ENCODE measurements at regions not wholly inside any gene's neighbourhood (a gene's known extent, or its start where the extent isn't known, plus 50 kb on each side); places are given as distances from the start of the nearest gene placed in this dataset.
"Not testable (repeated sequence)": the region's sequence is repeated elsewhere in the genome, so short reads cannot be mapped to it uniquely, and the experiment has no call there.

DNA sequence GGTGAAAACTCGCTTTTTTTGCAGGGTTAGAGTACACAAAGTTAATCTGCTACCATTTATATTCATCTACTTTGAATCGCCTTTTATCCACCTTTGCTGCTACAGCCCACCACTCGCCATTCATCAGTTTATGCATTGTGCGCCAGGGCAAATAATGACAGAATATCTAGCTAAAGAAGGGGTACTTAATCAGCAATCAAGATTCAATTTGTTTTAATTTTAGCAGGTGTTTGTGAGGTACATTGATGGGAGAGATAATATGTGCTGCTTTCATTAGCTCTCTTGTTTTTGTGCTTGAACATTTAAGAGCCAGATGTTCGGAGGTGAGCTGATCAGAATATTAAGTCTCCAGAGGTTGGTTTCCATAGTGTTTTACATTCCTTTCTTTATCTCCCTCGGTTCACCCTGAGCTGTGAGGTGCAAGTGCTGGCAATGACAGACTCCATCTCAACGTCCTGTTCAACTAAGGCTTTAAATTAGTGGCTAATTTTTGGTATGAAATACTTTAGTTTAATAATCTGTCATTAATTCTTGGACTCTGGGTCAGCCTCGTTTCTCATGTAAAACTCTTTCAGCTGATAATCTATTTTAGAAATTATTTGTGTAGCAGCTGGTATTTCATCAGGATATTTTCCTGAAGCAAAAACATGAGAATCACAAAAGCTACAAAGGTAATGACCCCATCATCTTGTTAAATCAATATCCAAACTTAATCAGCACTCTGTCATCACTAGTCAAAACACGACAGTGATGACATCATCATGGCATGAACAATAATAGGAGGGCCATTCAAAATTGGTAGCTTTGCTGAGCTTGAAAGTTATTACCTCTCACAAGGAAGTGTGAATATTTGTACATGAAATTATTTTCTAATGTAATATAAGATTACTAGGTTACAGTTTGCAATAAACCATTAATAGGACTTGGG lies 479.9 kb upstream of the FANCL start:
- DNase-seq, result no peak

DNA sequence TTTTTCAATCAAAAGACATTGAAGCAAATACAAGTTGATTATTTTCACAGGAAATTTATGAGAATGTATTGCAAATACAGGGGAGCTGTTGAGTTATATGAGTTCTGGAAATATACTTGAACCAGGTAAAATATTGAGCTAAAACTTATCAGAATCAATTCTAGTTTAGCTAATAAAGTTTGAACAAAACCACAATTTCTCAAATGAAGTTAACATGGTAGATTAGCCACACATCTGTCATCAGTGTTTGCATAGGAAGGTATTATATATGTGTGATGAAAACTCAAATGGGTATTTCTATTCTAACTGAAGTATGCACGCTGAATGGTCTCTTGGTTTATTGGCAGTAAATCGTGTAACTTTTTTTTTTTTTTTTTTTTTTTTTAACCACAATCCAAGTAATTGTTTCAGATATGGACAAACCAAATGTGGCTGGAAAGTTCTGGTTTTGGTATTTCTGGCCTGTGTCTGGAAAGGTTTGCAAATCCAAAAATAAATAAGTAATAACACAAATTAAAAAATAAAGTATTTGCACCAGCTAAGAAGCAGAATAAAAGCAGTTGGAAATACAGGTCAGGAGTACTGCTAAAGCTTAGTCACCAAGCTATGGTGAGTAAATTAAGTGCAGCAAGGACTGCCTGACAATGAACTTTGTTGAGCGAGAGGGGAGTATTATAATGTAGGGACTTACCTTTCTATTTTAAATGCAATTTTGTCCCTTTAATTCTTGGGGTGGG lies 479.1 kb upstream of the FANCL start:
- DNase-seq, result no peak

DNA sequence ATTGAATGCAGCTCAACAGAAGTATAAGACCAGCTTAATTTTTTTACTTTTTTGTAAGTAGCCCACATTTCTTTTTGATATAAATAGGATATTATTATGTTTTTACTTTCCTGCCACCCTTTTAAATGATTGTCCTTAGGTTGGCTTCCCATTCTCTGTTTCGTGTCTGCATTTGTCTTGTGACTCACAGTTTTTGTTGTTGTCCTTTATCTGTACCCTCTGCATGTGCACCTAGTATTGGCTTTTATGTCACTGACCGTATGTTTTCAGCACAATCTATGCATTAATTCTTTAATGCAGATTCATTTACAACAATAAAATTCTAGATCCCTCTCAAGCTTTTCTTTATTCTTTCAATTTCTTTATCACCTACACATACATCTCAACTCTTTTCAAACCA lies 474.2 kb upstream of the FANCL start:
- DNase-seq, result no peak

DNA sequence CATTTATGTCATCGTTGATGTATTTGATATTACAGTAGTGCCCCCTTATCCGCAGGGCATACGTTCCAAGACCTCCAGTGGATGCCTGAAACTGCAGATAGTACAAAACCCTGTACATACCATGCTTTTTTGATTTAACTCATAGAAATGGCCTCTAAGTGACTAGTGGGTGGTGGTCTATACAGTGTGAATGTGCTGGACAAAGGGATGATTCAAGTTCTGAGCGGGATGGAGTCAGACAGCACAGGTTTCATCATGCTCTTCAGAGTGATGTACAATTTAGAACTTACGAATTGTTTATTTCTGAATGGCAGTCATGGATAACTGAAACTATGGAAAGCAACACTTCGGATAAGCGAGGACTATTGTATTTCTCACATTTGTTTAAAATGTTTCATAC lies 473.1 kb upstream of the FANCL start:
- DNase-seq, result no peak

DNA sequence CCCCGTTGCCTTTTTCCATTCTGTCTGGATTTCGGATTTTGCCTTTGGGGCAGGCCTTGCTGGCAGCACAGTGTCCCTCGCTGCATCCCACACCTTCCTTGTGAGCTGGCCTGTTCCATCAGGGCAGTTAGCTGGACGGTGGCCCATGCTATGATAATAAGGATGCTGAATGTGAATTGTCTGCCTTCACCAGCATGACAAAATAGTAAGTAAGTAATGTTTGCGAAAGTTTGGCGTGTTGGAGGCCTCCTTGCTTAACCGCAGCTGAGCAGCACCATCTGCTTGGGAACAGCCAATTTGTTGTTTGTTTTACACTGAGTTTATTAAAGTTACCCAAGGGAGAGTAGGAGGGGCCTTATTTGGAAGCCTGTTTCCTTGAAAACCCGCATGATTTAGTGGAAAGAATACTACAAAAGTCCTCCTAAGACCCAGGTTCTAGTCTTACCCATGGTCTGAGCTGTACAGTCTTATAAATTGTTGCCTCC lies 469.7 kb upstream of the FANCL start:
- no peak for DNase-seq

DNA sequence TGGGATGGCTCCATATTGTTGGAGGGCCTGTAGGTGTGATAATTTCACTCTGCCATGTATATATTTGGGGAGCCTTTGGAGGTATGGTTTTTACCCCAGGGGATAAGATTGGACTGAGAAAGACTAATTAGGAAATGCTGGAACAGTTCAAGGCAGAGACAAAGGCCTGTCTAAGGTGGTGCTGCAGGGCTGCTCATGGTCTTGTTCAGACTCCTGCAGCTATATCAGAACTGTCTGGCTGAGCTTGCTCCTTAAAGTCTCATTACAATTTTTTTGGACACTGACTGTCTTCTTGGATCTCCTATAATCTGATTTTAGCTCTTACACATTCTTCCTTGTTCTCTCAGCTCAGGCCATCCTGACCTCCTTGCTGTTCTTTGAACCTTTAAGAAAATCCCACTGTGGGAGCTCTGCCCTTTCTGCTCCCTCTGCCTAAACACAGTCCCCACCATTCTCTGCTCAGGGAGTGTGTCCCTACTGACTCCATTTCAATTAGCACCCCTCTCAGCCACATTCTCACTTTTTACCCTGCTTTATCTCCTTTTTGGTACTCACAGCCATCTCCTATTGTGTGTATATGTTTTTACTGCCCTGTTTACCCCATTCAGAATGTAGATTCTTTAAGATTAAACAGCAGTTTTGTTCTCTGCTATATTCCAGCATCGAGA lies 468.7 kb upstream of the FANCL start:
- DNase-seq, result no peak

DNA sequence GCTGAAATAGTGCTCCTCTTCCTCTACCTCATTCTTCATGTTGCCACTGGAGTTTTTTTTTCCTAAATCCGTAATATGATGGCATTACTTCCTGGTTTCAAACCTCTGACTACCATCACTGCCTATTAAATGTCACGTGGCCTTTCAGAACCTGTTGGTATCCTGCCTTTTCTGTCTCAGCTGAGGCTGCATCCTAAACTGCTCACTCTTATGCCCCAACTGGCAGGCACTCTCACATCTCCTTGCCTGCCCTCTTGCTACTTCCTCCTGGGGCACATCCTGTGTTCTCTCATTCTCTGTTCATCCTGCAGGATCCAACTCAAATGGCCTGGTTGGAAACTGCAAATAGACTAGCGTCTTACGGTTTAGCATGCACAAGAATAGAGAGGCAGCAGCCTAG lies 468.1 kb upstream of the FANCL start:
- no peak for DNase-seq

DNA sequence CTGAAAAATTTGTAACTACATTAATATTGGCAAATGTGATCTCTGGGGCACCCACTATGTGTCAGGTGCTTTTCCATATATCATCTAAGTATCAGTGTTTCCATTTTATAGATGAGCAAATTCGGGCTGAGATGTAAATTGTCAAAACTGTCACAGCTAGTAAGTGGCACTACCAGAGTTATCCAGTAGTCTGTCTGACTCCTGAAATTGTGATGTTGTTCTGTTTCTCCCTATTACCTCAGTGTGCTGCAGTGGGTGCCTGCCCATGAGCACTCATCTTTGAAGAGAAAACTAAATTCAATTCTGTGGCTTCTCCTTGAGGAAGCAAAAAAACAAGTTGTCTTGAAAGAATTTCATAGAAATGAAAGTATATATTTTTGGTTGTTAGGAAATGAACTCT lies 467.4 kb upstream of the FANCL start:
- DNase-seq, result no peak

DNA sequence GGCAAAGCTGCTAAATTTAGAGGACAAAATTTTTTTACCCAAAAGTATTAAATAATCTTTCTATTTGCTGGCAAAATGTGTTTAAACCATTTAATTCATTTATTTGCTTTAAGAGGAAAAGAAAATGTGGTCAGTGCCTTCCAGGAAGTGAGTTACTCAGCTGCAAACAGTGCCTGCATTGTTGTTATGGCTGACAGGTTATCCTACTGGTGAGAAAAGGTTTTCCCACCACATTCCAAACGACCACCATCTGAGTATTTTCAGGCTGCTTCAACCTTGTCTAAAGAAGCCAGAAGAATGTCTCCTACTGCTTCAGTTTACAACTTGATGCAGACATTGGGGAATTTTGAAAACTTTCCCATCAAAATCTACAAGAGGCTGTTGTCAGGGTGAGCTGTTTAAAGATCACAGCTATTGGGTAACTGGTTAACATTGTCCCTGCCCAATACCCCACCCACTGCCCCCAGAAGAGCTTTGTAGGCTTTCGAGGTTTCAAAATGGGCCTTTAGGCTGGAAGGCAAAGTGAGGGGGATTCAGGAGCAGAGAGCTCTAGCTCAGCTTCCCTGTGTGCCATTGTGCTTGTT lies 461.3 kb upstream of the FANCL start:
- DNase-seq, result no peak

DNA sequence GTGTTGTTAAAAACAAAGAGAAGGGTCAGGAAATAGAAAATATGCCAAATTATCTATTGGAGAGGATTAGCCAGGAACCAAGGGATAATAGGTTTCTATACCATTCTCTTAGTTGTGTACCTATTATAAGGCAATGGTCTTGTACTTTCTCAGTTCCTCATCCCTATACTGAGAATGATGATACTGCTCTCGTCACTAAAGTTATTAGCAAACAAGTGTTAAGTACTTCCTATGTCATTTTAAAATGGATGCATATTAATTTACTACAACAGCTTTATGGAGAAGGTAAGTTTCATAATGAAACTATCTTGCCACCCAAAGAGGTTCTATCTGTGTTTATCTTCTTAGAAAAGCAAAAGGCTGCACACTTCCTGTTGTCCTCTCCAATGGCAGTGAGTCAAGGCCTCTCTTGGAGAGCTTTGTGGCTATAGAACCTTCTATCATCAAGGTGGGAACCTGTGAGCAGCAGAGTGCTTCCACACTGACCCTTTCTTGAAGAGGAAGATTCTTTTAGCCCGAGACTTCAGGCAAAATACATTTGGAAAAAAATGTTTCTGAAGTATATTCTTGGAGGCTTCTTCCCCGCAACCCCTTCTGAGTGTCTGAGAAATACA lies 460.7 kb upstream of the FANCL start:
- no peak for DNase-seq

DNA sequence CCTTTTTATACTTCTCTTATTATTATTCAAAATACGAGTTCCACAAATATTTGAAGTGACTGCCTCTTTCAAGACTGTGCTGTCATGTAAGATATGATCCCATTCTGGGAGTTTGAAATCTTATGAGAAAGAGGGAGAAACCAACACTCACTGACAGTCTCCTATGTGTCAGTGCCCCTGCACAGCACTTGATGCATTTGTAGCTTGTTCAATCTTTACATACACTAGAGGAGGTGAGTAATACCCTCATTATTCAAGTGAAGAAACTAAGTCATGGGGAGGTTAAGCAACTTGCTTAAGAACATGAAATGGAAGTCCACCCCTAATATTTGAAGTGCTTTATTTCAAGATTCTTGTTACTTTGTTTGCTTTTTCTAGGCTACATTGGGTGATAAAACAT lies 459.5 kb upstream of the FANCL start:
- no peak for DNase-seq

DNA sequence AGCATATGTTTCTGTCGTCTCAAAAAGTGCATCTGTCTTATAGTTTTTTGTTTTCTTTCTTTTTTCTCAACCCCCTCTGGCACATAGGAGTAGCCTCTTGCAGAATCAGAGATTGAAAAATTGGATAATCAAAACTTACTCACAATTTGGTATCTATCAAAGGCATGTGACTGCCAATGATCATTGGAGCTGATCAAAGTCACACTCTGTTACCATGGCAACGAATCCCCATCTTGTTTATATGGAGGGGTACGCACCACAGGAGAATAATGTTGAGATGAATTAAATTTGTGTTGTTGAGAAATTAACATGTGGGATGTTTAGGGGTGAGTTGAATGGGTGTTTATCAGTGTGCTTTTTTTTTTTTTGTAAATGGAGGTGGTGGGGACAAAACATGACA lies 458.3 kb upstream of the FANCL start:
- DNase-seq, result no peak

DNA sequence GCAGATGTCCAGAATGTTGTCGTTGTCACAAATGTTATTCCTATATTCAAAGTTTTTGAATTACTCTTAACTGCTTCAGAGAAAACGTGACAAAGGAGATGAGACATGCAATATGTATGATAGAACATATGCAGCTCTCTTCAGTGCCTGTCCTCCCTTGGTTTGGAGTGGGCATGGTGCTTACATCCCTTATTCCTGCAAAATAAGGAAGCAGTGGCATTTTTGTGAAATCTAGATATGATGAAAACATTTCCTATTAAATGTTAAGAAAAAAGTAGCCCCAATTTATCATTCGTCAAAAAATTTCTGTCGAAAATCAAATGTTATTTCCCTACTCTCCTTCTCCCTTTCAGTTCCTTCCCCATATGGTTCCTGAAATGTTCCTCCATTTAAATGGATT lies 457.5 kb upstream of the FANCL start:
- no peak for DNase-seq

DNA sequence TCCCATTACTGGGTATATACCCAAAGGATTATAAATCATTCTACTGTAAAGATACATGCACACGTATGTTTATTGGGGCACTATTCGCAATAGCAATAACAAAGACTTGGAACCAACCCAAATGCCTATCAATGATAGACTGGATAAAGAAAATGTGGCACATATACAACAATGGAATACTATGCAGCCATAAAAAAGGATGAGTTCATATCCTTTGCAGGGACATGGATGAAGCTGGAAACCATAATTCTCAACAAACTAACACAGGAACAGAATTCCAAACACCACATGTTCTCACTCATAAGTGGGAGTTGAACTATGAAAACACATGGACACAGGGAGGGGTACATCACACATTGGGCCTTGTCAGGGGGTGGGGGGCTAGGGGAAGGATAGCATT lies 453.0 kb upstream of the FANCL start:
- not testable (repeated sequence) for DNase-seq

DNA sequence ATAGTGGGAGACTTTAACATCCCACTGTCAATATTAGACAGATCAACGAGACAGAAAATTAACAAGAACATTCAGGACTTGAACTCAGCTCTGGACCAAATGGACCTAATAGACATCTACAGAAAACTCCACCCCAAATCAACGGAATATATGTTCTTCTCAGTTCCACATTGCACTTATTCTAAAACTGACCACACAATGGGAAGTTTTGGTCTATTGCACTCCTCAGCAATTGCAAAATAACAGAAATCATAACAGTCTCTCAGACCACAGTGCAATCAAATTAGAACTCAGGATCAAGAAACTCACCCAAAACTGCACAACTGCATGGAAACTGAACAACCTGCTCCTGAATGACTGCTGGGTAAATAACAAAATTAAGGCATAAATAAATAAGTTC lies 449.9 kb upstream of the FANCL start:
- DNase-seq, result not testable (repeated sequence)

DNA sequence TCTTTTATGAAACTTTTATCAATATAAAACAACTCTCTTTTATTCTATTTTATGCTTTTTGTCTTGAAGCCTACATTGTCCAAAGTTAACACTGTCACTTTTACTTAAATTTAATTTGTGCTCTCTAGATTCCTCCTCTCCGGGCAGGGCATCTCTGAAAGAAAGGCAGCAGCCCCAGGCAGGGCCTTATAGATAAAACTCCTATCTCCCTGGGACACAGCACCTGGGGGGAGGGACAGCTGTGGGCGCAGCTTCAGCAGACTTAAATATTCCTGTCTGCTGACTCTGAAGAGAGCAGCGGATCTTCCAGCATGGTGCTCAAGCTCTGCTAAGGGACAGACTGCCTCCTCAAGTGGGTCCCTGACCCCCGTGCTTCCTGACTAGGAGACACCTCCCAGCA lies 447.7 kb upstream of the FANCL start:
- no peak for DNase-seq

DNA sequence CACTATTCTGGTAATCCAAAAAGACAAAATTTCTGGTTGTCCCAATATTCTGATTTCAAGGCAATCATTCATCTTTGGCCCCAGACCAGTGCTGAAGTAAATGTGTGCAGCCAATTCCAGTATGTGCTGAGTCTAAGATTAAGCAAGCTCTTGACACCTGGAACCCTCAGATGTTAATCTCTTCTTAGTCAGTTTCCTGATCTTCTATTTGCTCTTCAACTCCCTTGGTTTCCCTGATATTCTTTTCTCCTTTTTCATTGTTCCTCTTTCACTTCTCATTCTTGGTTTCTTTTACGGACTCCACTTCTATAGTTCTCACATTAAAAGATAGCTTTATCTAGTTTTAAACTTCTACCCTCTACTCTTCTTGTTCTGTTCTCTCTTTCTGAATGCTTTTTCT lies 445.7 kb upstream of the FANCL start:
- no peak for DNase-seq

DNA sequence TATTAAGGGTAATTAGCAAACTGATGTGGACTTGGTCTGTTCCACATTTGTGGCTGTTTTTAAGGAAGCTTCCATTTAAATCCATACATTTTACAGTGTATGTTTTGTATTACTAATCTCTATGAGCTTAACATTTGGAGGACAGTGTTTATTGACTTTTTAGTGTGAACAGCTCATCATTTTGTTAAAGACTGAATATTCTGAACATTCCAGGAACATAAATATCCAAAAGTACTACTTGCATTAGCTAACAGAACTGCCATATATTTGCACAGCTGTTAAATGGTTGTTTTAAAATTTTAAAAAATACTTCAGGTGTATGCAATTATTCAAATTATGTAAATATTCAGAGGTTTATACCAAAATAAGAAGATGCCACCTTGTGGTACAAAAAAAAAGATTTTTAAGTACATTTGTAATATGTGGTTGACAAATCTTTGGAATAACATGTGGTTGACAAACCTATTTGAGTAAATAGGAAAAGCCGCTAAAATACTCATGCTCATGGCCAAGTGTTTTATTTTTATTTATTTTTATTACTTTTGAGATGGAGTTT lies 439.7 kb upstream of the FANCL start:
- DNase-seq, result no peak

DNA sequence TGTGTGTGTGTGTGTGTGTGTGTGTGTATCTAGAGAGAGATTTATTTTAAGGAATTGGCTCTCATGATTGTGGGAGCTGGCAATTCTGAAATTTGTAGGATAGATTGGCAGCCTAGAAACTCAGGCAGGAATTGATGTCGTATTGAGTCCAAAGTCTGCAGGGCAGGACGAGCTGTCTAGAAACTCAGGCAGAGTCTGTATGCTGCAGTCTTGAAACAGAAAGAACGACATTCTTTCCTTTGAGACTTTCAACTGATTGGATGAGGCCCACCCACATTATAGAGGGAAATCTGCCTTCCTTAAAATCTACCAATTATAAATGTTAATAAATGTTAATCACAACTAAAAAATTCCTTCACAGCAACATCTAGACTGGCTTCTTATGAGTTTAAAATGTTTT lies 436.6 kb upstream of the FANCL start:
- DNase-seq, result no peak

DNA sequence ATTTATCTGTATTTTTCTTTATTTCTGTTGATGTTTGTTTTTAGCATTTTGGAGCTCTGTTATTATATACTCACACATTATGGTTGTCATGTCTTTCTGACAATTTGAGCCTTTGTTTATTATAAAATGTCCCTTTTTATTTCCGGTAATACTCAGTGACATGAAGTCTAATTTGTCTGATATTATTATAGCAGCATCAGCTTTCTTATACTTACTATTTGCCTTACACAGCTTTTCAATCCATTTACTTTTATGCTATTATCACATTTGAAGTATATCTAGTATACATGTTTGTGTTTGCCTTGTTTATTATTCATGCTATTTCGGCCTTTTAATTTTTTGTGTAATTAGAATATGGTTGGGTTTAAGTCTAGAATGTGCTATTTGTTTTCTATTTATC lies 430.6 kb upstream of the FANCL start:
- DNase-seq, result no peak

DNA sequence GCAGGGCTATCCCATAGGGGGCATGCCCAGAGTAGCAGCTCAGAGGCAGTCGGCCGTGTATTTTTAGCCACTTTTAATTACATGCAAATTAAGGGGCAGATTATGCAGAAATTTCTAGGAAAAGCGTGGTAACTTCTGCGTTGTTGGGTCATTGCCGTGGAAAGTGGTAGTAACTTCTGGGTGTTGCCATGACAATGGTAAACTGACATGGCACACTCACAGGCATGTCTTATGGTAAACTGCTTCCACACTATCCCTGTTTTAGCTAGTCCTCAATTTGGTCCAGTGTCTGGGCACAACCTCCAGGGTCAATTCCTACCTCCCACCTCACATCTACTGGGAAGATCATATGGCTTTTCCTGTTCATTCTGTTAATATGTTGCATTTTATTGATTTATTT lies 428.9 kb upstream of the FANCL start:
- no peak for DNase-seq

DNA sequence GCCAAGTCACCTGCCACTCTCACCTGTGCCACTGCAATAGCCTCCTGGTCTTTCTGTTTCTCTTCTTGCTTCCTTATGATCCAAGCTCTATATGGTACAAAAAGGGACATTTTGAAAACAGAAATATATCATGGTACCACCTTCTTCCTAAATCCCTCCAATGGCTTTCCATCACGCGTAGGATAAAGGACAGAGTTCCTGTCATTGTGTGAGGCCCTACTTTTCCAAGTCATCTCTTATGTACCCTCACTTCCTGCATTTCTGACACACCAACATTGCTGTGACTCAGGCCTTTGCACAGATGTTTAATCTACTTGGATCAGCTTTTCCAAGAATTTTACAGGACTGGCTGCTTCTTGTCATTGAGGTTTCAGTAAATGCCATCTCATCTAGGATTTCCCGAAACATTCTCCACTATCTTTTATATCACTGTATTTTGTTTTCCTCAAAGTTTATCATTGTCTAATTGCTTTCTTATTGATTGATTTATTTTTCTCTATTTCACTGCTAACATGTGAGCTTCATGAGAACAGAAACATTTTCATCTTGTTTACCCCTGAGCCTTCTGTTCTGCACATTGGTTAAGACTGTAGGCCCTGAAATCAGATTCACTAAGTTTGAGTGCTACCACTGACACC lies 426.1 kb upstream of the FANCL start:
- DNase-seq, result no peak
